22Rv1 (cell line): ENCODE measurements at regions not wholly inside any gene's neighbourhood (a gene's known extent, or its start where the extent isn't known, plus 50 kb on each side); places are given as distances from the start of the nearest gene placed in this dataset.

Experiments used
- CTCF ChIP-seq: fragments of 450-650 bp; IDR thresholded peaks from 2 replicates; pipeline ENCODE4 v1.5.1; 2017; ENCODE audit warnings: mild to moderate bottlenecking
- ZFX ChIP-seq: fragments of 450-650 bp; IDR thresholded peaks from 2 replicates; pipeline ENCODE4 v1.6.1; 2017; ENCODE audit warnings: antibody characterized with exemption, borderline replicate concordance

GRCh38 chr13:46478651-46479050 lies 74.3 kb upstream of the LRCH1 start:
- TF ChIP-seq CTCF: no peak
- TF ChIP-seq ZFX: no peak
